SU-DHL-6 (cell line): ENCODE measurements at regions not wholly inside any gene's neighbourhood (a gene's known extent, or its start where the extent isn't known, plus 50 kb on each side); places are given as distances from the start of the nearest gene placed in this dataset.

Source experiments
- H2AFZ ChIP-seq: fragments of 200-600 bp; sonication (generic); 2 replicates; pipeline ENCODE4 v1.6.1; 2014; ENCODE audit warnings: low read depth, mild to moderate bottlenecking, moderate library complexity, mixed read lengths, antibody characterized with exemption, low read length; ENCODE audit not compliant: severe bottlenecking
- H3F3A ChIP-seq: fragments of 200-600 bp; shearing (Covaris generic); 2 replicates; pipeline ENCODE4 v1.6.0; 2016; ENCODE audit warnings: antibody characterized with exemption, mild to moderate bottlenecking; ENCODE audit not compliant: insufficient read depth
- H3K27ac ChIP-seq: fragments of 200-600 bp; sonication (generic); 2 replicates; pipeline ENCODE4 v1.5.1; 2016; ENCODE audit warnings: low read depth, mild to moderate bottlenecking, low read length, moderate library complexity, mixed read lengths
- H3K27me3 ChIP-seq: fragments of 200-600 bp; sonication (generic), shearing (Covaris generic); 2 replicates; pipeline ENCODE4 v1.6.0; 2014; ENCODE audit warnings: mild to moderate bottlenecking, low read length
- H3K36me3 ChIP-seq: fragments of 200-600 bp; sonication (generic); 2 replicates; pipeline ENCODE4 v1.6.1; 2014; ENCODE audit warnings: mild to moderate bottlenecking, low read length, mixed read lengths
- H3K4me2 ChIP-seq: fragments of 300-600, 200-600 bp; shearing (Covaris generic), sonication (generic); 2 replicates; pipeline ENCODE4 v1.6.0; 2014; ENCODE audit warnings: low read length, low read depth, mild to moderate bottlenecking; ENCODE audit not compliant: poor library complexity, severe bottlenecking
- H3K4me3 ChIP-seq: fragments of 200-600 bp; sonication (generic); 2 replicates; pipeline ENCODE4 v1.5.1; 2014; ENCODE audit warnings: antibody characterized with exemption, low read length, mild to moderate bottlenecking, mixed read lengths; ENCODE audit not compliant: insufficient read depth, poor library complexity, severe bottlenecking
- H3K79me2 ChIP-seq: fragments of 200-600 bp; sonication (generic); 2 replicates; pipeline ENCODE4 v1.6.1; 2014; ENCODE audit warnings: mild to moderate bottlenecking, low read length, moderate library complexity; ENCODE audit not compliant: insufficient read depth
- H3K9ac ChIP-seq: fragments of 200-600 bp; sonication (generic); 2 replicates; pipeline ENCODE4 v1.7.0; 2014; ENCODE audit warnings: mild to moderate bottlenecking, low read length
- H3K9me2 ChIP-seq: fragments of 200-600 bp; sonication (generic); replicated peaks from 2 replicates; pipeline ENCODE4 v1.6.1; 2014; ENCODE audit warnings: low read length; ENCODE audit not compliant: insufficient read depth
- H3K9me3 ChIP-seq: fragments of 200-600 bp; sonication (generic); 2 replicates; pipeline ENCODE4 v1.6.1; 2014; ENCODE audit warnings: low read length, mixed read lengths; ENCODE audit not compliant: insufficient read depth
- H4K20me1 ChIP-seq: fragments of 200-600 bp; sonication (generic); 2 replicates; pipeline ENCODE4 v1.6.1; 2014; ENCODE audit warnings: low read depth, mild to moderate bottlenecking, antibody characterized with exemption, low read length, moderate library complexity, mixed read lengths
- CTCF ChIP-seq: fragments of 200-600 bp; sonication (generic); IDR thresholded peaks from one replicate; pipeline ENCODE4 v1.5.1; 2017; ENCODE audit warnings: antibody characterized with exemption, mild to moderate bottlenecking, low read length, moderate library complexity; ENCODE audit not compliant: insufficient read depth, poor library complexity, severe bottlenecking
- EZH2phosphoT487 ChIP-seq: fragments of 200-600 bp; sonication (generic), shearing (Covaris generic); conservative IDR thresholded peaks from 2 replicates; pipeline ENCODE4 v1.6.1; 2018; ENCODE audit warnings: mild to moderate bottlenecking, antibody characterized with exemption, low read length, moderate library complexity, mixed read lengths

DNA sequence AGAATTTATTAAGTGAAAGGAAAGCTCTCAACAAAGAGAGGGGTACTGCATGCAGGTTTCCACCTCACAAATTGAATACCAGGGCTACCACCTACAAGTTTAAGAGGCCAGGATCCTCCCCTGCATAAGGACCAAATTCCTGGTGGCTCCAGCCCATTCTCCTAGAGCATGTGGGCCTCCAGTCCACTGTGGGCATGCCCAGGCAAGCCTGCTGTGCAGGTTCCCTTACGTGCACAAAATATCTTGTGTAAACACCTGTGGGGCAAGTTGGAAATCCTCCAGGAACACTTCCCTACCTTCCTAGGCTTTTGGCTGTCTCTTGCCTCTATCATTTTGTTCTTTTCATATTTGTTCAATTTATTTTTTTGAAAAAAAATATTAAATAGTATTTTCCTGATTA is 724.3 kb downstream of the ARAP2 start:
- H3K9me3 ChIP-seq = no peaks in the 10 kb centered on the region; the same call in 1 of the 2 replicates
- H3K27ac ChIP-seq = no peak overlapping the region
- TF ChIP-seq CTCF (no peak), EZH2phosphoT487 (no peak)
- H2AFZ ChIP-seq = no peak overlapping the region
- H4K20me1 ChIP-seq = no peaks in the 10 kb centered on the region
- H3K4me2 ChIP-seq = no peak overlapping the region
- no peaks in the 10 kb centered on the region for H3K36me3 ChIP-seq
- no peak overlapping the region for H3K9ac ChIP-seq
- no peaks in the 10 kb centered on the region for H3K79me2 ChIP-seq
- no peaks in the 10 kb centered on the region for H3K9me2 ChIP-seq
- H3K27me3 ChIP-seq = no peaks in the 10 kb centered on the region
- no peaks in the 10 kb centered on the region for H3F3A ChIP-seq
- H3K4me3 ChIP-seq = no peak overlapping the region

GRCh38 chr4:35521682-35522081 is 722.6 kb downstream of the ARAP2 start:
- no peak overlapping the region for H3K4me3 ChIP-seq
- no peaks in the 10 kb centered on the region for H3F3A ChIP-seq
- no peak overlapping the region for H3K4me2 ChIP-seq

GRCh38 chr4:35525192-35525978 is 718.9 kb downstream of the ARAP2 start:
- H4K20me1 ChIP-seq = no peaks in the 10 kb centered on the region
- H3K79me2 ChIP-seq = no peaks in the 10 kb centered on the region
- H2AFZ ChIP-seq = no peak overlapping the region
- no peaks in the 10 kb centered on the region for H3F3A ChIP-seq
- H3K9ac ChIP-seq = no peak overlapping the region
- TF ChIP-seq EZH2phosphoT487 (no peak), CTCF (no peak)
- no peaks in the 10 kb centered on the region for H3K27me3 ChIP-seq
- H3K9me3 ChIP-seq = no peaks in the 10 kb centered on the region
- H3K4me2 ChIP-seq = no peak overlapping the region
- no peaks in the 10 kb centered on the region for H3K9me2 ChIP-seq
- H3K36me3 ChIP-seq = no peaks in the 10 kb centered on the region
- H3K27ac ChIP-seq = no peak overlapping the region
- no peak overlapping the region for H3K4me3 ChIP-seq

More at GRCh38 chr4:35521682-35522081, 722.6 kb downstream of the ARAP2 start:
- Histone ChIP-seq H3K27me3 (no peaks in the 10 kb centered on the region), H3K9me2 (no peaks in the 10 kb centered on the region), H2AFZ (no peak overlapping the region), H3K9ac (no peak overlapping the region), H3K79me2 (no peaks in the 10 kb centered on the region), H3K36me3 (no peaks in the 10 kb centered on the region), H3K27ac (no peak overlapping the region), H4K20me1 (no peaks in the 10 kb centered on the region), H3K9me3 (no peaks in the 10 kb centered on the region; the same call in 1 of the 2 replicates)
- no peak for TF ChIP-seq CTCF
- TF ChIP-seq EZH2phosphoT487 = no peak
